ENCODE measurements at regions not wholly inside any gene's neighbourhood (a gene's known extent, or its start where the extent isn't known, plus 50 kb on each side); places are given as distances from the start of the nearest gene placed in this dataset.

- peak in 1 of 7 experiments; percentile 19 for TF ChIP-seq CTCF (IDR thresholded peaks at IDR 0.05)
- TF ChIP-seq POLR2AphosphoS5 (IDR thresholded peaks at IDR 0.05): no peak
- TF ChIP-seq EP300 (IDR thresholded peaks at IDR 0.05): no peak
- TF ChIP-seq POLR2A (IDR thresholded peaks at IDR 0.05): no peak
These were observed 75.7 kb upstream of the FAM20A start for GRCh38 chr17:68676856-68677255.

Measured in stomach (tissue), 4 donors.